ENCODE measurements at regions not wholly inside any gene's neighbourhood (a gene's known extent, or its start where the extent isn't known, plus 50 kb on each side); places are given as distances from the start of the nearest gene placed in this dataset.

- DNase-seq (ENCODE audit: low read depth in 1 of 2, low spot score in 1 of 2): no peak
- Histone ChIP-seq H3K27me3 (ENCODE audit: insufficient read depth, poor library complexity, severe bottlenecking) (no peaks in the 10 kb centered on the region), H3K4me3 (replicated peaks; ENCODE audit: insufficient read depth, low read length) (no peak overlapping the region), H3K27ac (replicated peaks) (no peak overlapping the region)
- no peak for TF ChIP-seq CTCF (IDR thresholded peaks at IDR 0.05; ENCODE audit: insufficient read depth, low read length)
- TF ChIP-seq GABPA (IDR thresholded peaks at IDR 0.05; ENCODE audit: low read depth): no peak
- no peak for TF ChIP-seq REST (IDR thresholded peaks at IDR 0.05; ENCODE audit: insufficient replicate concordance, low read depth)
- no peak for TF ChIP-seq POLR2AphosphoS5 (IDR thresholded peaks at IDR 0.05; ENCODE audit: low read depth)
- TF ChIP-seq SPI1 (IDR thresholded peaks at IDR 0.05; ENCODE audit: borderline replicate concordance, low read depth): no peak
These were observed 888.8 kb downstream of the SLITRK6 start for GRCh38 chr13:84910423-84910822.

GRCh38 chr13:84903391-84903790, 895.8 kb downstream of the SLITRK6 start:
- no peak overlapping the region for H3K4me3 ChIP-seq (replicated peaks; ENCODE audit: insufficient read depth, low read length)
- no peak overlapping the region for H3K27ac ChIP-seq (replicated peaks)
- TF ChIP-seq CTCF (IDR thresholded peaks at IDR 0.05; ENCODE audit: insufficient read depth, low read length) (no peak), REST (IDR thresholded peaks at IDR 0.05; ENCODE audit: insufficient replicate concordance, low read depth) (no peak), GABPA (IDR thresholded peaks at IDR 0.05; ENCODE audit: low read depth) (no peak), POLR2AphosphoS5 (IDR thresholded peaks at IDR 0.05; ENCODE audit: low read depth) (no peak), SPI1 (IDR thresholded peaks at IDR 0.05; ENCODE audit: borderline replicate concordance, low read depth) (no peak)
- no peaks in the 10 kb centered on the region for H3K27me3 ChIP-seq (ENCODE audit: insufficient read depth, poor library complexity, severe bottlenecking)
- DNase-seq (ENCODE audit: low read depth in 1 of 2, low spot score in 1 of 2): no peak

- H3K4me3 ChIP-seq (replicated peaks; ENCODE audit: insufficient read depth, low read length): no peak overlapping the region
- H3K27me3 ChIP-seq (ENCODE audit: insufficient read depth, poor library complexity, severe bottlenecking): no peaks in the 10 kb centered on the region
- TF ChIP-seq REST (IDR thresholded peaks at IDR 0.05; ENCODE audit: insufficient replicate concordance, low read depth) (no peak), GABPA (IDR thresholded peaks at IDR 0.05; ENCODE audit: low read depth) (no peak), SPI1 (IDR thresholded peaks at IDR 0.05; ENCODE audit: borderline replicate concordance, low read depth) (no peak), CTCF (IDR thresholded peaks at IDR 0.05; ENCODE audit: insufficient read depth, low read length) (no peak)
These were observed 897.0 kb downstream of the SLITRK6 start for GRCh38 chr13:84902243-84902642.

More at GRCh38 chr13:84902243-84902642, 897.0 kb downstream of the SLITRK6 start:
- no peak overlapping the region for H3K27ac ChIP-seq (replicated peaks)
- no peak for DNase-seq (ENCODE audit: low read depth in 1 of 2, low spot score in 1 of 2)
